NCI-H82 treated with DMSO at 0.1 percent for 48 hours (cell line): ENCODE measurements at regions not wholly inside any gene's neighbourhood (a gene's known extent, or its start where the extent isn't known, plus 50 kb on each side); places are given as distances from the start of the nearest gene placed in this dataset.

Experiments
- DNase-seq: peaks from one replicate; lab custom pipeline; 2025; ENCODE audit not compliant: unreplicated experiment; lab: John Stamatoyannopoulos, UW

DNA sequence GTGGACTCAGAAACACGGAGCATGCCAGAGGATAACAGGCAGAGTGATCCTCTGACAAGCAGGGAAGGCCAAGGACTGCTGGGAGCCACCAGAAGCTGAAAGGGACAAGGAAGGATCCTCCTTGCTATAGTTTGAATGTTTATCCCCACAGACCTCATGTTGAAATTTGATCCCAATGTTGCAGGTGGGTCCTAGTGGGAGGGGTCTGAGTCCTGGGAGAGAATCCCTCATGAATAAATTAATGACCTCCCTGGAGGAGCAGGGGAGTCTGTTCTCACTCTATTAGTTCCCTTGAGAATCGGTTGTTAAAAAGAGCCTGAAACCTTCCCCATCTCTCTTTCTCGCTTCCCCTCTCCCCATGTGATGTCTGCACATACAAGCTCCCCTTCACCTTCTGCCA is 124.4 kb downstream of the FBXO15 start:
- no peak for DNase-seq

DNA sequence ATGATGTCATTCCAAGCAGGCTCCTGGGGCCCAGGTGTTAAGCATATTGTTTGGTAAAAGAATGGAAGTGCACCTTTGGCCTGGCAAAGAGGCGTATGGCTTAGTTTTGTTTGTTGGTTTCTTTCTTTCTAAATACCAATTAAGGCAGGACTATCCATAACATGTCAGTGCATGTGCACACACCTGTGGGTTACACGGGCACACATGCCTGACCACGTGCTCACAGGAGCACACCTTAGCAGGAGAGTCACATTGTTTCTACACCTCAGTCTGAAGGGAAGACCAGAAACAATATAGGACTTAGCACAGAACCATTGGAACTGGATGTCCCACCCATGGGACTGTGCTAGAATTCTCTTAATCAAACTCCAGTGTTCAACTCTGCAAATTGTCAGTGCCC is 127.8 kb downstream of the FBXO15 start:
- DNase-seq, result no peak

DNA sequence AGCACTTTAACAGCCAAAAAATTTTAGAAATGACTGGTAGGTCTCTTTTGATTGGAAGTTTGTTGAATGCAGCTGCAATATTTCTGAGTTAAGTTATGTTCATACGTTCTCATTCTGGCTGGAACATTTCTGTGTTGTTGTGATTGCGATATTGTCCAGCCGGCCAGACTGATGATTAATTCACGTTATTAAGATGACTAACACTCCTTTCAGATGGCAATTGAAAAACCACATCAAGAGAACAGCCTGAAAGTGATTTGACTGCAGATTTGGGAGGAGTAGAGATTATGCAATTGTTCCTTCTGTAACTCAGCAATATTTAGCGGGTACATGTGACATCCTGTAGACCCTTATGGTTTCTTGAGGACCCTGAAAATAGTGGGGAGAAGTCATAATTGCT is 133.7 kb downstream of the FBXO15 start:
- no peak for DNase-seq

DNA sequence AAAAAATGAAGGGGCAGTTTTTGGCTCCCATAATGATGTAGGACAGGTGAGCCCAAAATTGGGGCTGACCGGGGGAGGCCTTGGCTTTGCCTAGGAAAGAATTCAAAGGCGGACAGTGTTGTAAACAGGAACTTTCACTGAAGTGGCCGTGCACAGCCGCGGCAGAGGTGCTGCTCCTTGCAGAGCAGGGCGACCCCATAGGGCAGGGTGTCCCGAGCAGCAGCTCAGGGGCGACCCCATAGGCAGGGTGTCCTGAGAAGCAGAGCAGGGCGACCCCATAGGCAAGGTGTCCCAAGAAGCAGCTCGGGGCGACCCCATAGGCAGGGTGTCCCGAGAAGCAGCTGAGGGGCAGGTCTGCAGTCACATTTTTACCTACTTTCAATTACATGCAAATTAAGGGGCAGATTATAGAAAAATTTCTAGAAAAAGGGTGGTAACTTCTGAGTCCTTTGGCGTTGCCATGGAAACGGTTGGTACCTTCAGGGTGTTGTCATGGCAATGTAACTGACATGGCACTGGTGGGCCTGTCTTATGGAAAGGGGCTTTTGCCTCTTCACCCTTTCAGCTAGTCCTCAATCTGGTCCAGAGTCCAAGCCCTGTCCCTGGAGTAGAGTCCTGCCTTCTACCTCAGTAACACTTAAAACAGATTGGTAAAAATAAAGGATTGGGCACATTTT is 134.5 kb downstream of the FBXO15 start:
- DNase-seq, result no peak

DNA sequence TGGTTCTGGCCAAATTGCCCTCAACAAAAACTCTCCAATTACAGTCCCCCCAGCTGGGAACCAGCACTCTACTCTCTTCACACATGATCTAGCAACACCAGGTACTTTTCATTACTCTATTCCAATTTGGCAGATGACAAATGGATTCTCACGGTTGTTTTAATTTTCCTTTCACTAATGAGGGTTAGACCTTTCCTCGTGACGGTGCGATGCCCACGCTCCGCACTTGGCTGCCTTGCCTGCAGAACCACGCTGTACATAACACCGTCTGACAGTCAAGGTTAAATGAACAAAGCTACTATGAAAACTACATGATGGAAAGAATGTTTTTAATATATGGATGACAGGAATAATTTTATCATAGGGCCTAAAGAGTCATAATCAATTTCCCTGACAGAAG is 141.5 kb downstream of the FBXO15 start:
- DNase-seq, result no peak

DNA sequence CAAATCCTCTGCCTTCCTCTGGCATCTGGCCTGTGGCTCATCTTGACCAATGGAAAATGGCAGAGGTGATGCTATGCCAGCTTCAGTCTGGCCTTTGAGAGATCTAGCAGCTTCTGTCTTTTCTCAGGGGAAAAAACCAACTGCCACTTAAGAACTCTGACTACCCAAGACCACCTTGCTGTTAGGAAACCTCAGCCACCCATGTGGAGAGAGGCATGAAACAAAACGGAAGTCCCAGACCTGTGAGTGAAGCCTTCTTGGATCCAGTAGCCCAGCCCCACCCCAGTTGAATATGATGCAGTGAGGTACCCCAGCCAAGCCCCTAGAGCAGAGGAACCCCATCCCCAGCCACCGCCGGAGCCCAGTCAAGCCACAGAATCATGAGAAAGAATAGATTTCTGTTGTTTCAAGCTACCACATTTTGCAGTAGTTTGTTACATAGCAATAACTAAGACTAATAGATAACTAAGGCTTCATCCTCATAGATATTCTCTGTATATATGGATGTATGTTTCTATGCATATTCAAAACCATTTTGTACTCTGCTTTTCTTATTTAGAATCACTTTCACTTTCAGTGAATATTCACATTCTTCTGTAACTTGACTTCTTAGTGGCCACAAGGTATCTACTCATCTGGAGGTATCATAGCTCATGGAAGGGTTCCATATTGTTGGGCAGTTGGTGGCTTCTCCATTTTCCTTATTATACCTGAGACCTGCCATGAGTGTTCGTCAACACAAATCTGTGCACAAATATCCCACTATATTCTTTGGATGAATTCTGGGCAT is 142.1 kb downstream of the FBXO15 start:
- no peak for DNase-seq

DNA sequence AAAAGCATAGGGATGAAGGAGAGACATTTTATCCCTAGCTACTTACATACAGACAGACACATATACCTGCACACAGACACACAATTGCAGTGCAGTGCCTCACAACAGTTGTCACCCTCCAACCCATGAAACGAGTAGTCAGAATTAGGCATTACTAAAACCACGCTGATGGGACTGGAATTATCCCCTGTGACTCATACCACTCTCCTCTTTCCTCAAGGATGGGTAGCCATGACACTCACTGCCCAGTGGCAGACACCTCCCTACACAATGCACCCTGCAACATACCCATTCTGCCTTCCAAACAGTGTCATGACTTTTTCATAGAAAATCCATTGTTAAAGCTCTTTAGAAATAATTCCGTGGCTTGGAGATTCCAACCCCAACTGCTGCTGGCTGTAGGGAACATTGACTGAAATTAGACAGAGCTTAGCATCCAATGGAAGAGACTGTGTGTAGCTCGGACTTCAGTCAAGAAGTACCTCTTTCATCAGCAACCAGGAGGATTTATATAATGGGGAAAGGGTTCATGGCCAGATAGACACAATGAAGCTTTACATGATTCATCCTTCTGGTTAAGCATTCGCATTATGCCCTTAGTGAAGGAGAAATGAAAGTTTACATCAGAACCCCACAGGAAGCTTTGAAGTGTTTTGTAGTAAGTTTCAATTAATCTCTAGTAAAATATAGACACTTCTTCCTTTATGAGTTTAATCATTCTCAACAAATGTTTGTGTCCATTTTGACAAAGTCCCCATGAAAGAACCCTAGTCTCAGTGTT is 155.2 kb downstream of the FBXO15 start:
- no peak for DNase-seq

DNA sequence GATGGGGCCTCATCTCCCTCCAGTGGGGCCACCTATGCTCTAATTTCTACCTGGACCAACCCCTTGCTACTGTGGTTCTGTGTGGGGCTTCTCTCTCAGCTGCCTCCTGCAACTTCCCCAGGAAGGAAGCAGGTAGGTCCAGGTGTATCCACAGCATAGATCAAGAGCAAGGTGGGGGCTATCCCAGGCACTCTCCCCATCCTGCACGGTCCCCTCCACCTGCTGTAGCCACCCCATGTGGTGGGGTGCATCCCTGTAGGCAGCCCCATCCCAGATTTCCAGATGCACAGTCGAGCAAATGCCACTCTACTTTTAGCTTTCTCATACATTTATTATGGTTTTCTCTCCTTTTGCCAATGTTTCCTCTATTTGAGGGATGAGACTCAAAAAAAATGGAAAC is 156.1 kb downstream of the FBXO15 start:
- DNase-seq, result no peak

DNA sequence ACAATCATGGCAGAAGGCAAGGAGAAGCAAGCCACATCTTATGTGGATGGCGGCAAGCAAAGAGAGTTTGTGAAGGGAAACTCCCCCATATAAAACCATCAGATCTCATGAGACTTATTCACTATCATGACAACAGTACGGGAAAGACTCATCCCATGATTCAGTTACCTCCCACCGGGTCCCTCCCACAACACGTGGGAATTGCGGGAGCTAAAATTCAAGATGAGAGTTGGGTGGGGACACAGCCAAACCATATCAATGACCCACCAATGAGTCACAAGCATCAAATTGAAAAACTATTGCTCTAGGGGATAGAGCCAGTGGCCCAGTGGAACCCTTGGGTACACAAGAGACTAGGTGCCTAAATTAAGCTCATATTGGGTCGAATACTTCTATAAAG is 157.4 kb downstream of the FBXO15 start:
- DNase-seq, result no peak

DNA sequence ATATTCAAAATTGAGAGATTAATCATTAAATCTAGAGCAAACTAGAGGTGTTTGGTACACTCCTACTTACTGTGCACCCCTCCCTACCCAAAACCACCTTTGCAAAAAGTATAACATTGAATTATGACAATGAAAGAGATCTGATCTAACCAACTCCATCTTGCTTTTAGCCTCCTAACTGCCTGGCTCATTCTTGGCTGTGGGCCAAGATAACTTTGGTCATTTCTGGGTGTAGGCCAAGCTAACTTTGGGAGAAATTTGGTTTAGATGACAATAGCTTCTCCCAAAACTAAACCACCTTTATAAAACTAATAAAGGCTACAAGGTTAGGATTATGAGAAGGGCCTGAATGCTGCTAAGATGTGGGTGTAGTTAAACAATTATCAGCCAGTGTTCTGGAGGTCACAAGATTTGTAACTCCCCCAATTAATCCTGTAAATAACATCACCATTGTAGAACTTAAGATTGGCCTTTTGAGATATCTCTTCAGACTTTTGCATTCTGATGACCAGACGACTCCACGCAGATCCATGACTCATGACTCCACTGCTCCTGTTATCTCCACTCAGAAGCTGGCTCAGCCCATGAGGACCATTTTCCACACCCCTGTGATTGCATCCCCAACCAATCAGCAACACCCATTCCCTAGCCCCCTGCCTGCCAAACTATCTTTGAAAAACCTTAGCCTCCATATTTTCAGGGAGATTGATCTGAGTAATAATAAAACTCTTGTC is 160.2 kb downstream of the FBXO15 start:
- no peak for DNase-seq

DNA sequence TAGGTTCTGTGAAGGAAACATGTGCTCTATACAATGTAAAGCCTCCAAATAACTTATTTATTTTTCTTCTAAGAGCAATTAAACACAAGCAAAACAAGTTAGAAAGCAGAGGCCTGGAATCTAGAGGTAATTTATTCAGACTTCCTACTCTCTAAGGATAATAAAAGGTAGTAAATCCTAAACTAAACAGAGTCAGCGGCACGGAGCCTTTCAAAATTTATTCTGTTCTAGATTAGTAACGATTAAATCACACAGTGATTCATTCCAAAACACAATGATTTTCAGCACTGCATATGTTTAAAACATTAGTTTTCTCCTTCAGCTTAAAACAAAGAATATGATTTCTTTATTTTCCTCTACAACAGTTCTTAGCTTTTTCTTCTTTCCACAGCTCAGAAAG is 160.9 kb downstream of the FBXO15 start:
- no peak for DNase-seq

DNA sequence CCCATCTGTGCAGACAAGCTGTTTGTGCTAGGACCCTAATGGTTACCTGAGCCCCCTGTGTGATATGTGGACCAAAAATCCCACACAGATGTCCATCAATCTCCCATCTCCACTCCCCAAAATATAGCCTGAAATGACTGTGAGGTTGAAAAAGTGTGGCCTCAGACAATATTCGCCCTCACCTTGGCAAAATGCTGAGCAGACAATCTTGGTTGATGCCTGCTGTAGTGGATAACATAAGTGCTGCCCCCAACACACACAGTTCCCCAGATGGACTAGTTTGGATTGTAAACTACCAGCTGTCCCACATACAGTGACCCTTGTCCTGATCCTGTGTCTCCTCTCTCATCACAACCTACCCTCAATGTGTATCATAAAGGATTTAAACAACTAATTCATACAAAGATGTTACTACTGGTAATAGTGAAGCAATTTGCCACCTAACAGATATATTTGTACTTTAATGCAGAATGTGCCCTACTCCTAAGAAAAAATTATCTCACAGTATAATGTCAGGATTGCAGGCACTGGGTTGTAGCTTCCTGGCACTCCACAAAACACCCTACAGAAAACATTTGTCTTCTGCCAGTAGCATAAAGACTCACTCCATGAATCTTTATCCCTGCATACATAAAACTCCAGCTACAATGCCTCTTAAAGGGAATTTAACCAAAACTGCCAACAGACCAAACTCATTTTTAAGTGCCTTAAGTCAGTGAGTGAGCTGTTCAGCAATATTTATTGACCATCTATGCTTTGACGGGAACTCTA is 161.6 kb downstream of the FBXO15 start:
- no peak for DNase-seq

DNA sequence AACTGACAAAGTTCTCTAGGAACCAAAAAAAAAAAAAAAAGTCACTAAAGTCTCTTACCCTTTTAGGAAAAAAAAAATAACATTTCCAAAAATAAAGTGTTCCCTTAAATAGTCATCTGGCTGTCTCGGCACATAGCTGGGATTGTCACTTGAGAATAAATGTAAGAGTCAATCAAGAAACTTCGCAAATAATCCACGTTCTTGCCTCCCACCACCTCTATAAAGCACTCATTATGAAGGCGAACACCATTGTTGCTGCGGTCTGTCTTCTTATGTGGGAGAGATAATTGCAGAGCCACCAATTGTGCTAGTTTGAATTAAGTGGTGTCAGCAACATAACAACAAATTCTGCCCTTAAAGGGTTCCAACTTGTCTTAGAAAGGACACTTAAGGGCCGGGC is 163.7 kb downstream of the FBXO15 start:
- DNase-seq, result no peak

DNA sequence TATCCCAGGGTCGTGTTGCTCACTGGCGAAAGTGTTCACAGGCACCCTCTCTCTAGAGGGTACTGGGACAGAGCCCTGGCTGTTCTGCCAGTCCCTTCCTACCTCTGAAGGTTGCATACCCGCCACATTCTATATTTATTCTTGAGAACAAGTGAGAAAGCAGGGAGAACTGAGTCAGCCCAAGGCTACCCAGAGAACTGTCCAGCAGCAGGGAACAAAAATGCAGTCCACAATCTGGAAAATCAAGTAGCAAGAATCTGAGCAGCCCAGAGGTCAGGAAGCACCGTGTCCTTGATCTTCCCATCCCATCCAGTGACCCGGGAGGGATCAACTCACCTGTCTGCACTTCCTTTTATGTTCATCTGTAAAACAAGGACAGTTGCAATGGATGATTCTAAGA is 164.1 kb downstream of the FBXO15 start:
- DNase-seq, result no peak

DNA sequence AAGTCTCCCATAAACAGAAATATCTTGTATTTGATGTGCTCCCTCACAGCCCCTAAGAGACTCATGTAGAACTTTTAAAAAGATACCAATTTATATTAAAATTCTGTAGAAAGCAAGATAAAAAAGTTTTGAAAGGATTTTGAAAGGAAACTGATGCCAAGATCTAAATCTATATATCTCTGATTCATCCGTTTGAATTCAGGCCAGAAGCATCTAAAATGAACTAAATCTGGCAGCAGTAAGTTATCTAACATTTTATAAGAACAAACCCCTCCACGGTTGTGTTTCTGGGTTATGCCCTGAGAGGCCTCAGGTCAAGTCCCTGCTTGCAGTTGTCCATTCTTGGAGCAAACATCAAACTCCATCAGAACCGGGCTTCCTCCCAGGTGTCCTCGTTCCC is 165.8 kb downstream of the FBXO15 start:
- no peak for DNase-seq

DNA sequence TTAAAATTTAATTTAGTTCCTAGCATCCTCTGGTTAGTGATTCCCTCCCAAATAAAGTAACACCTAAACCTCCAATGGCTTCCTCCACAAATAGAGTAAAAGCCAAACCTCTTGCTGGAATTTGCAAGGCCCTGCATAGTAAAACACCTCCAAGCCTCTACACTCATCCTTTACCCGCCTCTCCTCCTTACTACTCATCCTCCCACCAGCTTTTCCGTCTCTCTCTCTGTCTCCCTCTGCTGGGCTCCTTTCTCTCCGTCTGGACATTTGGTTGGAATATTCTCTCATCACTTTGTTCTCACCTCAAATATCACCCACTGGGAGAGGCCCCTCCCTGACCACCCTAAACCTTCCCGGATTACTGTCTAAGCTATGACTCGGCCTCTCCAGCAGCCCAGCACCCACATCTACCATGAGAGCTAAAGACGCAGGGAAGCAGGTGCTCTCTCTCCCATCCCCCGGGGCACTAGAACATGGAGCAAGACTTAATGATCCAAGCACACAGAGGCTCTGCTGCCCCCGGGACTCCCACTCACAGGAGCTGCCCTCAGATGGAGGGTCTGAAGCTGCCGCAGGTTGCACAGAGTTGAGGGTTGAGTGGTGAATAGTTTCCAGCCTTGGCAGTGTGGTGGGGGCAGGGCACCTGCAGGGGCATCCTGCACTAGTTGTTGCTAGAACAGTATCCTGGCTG is 167.2 kb downstream of the FBXO15 start:
- DNase-seq, result no peak

DNA sequence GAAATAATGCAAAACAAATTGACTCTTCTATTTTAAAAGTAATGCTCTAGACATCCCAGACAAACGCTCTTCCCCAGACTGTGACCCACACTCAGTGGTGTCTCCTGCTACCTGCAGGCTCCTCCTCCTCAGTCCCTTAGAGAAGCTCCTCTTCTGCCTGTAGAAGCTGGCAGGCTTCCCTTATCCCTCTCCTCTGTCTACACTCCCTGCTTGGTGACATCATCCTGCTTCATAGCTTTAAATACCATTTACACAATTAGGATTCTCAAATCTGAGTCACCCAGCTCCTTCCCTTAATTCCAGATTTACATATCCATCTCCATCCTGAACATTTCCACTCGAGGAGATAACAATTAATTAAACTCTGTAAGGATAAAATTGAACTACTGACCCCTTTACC is 167.9 kb downstream of the FBXO15 start:
- DNase-seq, result no peak

DNA sequence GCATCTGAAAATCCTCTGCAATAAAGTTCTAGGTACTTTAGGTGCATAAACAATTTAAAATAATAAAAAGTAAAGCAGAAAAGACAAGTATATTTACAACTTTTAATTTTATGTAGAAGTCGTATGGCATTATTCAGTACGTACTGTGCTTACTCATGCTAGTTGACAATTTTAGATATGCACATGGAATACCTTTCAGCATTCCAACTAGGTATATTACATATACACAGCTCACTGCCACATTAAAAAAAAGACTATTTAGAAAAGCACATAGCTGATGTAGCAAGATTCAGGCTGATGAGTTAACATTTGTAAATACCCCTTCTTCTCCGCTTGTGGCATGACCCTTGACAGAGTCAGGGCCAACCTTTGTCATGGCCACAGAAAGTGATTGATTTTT is 171.2 kb downstream of the FBXO15 start:
- DNase-seq, result no peak

DNA sequence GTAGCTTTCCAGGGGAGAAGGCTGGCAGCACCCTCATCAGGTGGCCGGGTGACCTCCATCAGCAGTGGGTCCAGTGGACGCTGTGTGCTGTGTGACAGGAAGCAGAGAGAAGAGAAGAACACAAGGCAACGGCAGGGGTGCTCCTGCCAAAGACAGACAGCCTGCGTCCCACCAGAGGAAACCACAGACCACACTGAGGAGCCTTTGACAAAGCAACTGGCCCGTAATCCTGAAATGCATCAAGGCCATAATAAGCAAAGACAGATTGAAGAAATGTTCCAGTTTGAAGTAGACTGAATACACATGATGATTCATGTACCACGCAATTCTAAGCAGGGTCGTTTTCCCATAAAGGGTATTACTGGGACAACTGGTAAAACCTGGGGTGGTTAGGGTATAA is 172.4 kb downstream of the FBXO15 start:
- no peak for DNase-seq

DNA sequence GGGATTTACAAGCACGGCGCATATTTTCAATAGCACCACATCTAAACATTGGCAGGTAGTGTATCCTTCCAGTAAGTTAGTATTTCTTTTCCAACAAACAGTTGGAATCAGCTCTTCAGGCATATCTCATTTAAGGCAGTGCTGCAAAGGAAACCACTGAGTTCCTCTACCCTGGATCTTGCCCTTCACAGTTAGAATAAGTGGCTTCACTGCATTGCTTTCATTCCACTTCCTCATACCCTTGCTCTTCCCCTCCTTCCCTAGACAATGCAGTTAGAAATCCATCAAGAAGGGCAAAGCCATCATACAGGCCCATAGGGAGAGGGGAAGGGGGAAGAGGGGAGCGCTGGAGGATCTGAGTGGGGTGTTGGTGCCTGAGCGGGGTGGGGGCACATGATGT is 173.7 kb downstream of the FBXO15 start:
- no peak for DNase-seq
